Endodermal cell (in vitro differentiated cells): ENCODE measurements at regions not wholly inside any gene's neighbourhood (a gene's known extent, or its start where the extent isn't known, plus 50 kb on each side); places are given as distances from the start of the nearest gene placed in this dataset.

Source experiments
- DNase-seq: peaks from one replicate; pipeline ENCODE4 v3.0.0-alpha.2; 2017
- H3K27ac ChIP-seq: 2 replicates; pipeline ENCODE4 v1.5.1; 2013; ENCODE audit warnings: mild to moderate bottlenecking, low read depth, low read length, moderate library complexity
- H3K27me3 ChIP-seq: 2 replicates; pipeline ENCODE4 v1.6.1; 2013; ENCODE audit warnings: mild to moderate bottlenecking, low read length, moderate library complexity; ENCODE audit not compliant: insufficient read depth, control insufficient read depth, poor library complexity, severe bottlenecking
- H3K36me3 ChIP-seq: 2 replicates; pipeline ENCODE4 v1.7.0; 2013; ENCODE audit warnings: mild to moderate bottlenecking, low read length, moderate library complexity; ENCODE audit not compliant: control insufficient read depth, insufficient read depth
- H3K4me1 ChIP-seq: one replicate; pipeline ENCODE4 v1.7.0; 2013; ENCODE audit warnings: low read length; ENCODE audit not compliant: control insufficient read depth, insufficient read depth
- H3K4me3 ChIP-seq: 2 replicates; pipeline ENCODE4 v1.5.1; 2013; ENCODE audit warnings: mild to moderate bottlenecking, low read length, moderate library complexity
- H3K9ac ChIP-seq: 2 replicates; pipeline ENCODE4 v1.6.1; 2013; ENCODE audit warnings: mild to moderate bottlenecking, low read length, moderate library complexity; ENCODE audit not compliant: poor library complexity, severe bottlenecking; ENCODE audit errors: extremely low read depth
- H3K9me3 ChIP-seq: 2 replicates; pipeline ENCODE4 v1.6.1; 2013; ENCODE audit warnings: mild to moderate bottlenecking, low read length, moderate library complexity; ENCODE audit not compliant: control insufficient read depth
- H3K27ac Mint-ChIP-seq: 2 replicates; pipeline ENCODE4 v1.8.0; 2020; ENCODE audit warnings: mixed read lengths
- H3K27me3 Mint-ChIP-seq: 2 replicates; pipeline ENCODE4 v1.8.0; 2021; ENCODE audit warnings: mild to moderate bottlenecking, mixed read lengths; ENCODE audit not compliant: insufficient read depth
- H3K36me3 Mint-ChIP-seq: 2 replicates; pipeline ENCODE4 v1.8.0; 2020; ENCODE audit warnings: low read depth, mixed read lengths
- H3K4me1 Mint-ChIP-seq: 2 replicates; pipeline ENCODE4 v1.8.0; 2020; ENCODE audit warnings: mixed read lengths
- H3K4me3 Mint-ChIP-seq: 2 replicates; pipeline ENCODE4 v1.8.0; 2020; ENCODE audit warnings: mild to moderate bottlenecking, moderate library complexity, mixed read lengths
- H3K9me3 Mint-ChIP-seq: 2 replicates; pipeline ENCODE4 v1.8.0; 2020; ENCODE audit warnings: mild to moderate bottlenecking, mixed read lengths
- WGBS, 2 experiments: methylation state at CpG; one replicate each; pipeline versions ENCODE4 v1.1.5 to v1.1.7; 2013; ENCODE audit warnings: missing lambda C conversion rate in 2 of 2, mixed read lengths in 1 of 2; ENCODE audit not compliant: insufficient coverage in 1 of 2, insufficient read length in 1 of 2; 5-methylcytosine and 5-hydroxymethylcytosine counted together
- TF ChIP-seq, protein P1 (sequence below): fragments of 200-600 bp; sonication (generic); conservative IDR thresholded peaks from 2 replicates; pipeline ENCODE4 v1.5.0; 2021; ENCODE audit warnings: antibody characterized with exemption, mild to moderate bottlenecking

DNA sequence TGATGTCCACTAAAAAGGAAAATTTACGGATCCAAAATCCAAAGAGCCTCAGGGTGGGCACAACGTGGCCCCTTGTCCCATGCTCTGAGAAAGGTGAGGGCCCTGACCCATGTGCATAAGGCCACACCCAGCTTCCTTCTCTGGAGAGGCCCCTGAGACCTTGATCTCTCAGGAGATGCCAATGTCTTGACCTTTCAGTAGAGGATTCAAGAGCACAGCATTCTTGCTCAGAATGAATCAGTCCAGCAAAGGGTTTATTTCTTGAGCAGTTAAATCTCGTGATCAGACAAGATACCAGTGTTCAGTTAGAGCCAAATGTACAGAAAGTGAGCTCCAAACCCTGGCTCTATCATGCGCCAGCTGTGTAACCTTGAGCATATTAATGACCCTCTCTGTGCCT, 115.9 kb upstream of the DAPK1 start:
- H3K36me3 ChIP-seq: no peaks in the 10 kb centered on the region
- Mint-ChIP-seq H3K27ac (no peak overlapping the region), H3K9me3 (no peaks in the 10 kb centered on the region), H3K4me3 (no peak overlapping the region), H3K27me3 (no peaks in the 10 kb centered on the region), H3K4me1 (peaks cover 3% of the 10 kb centered on the region), H3K36me3 (no peaks in the 10 kb centered on the region)
- no peaks in the 10 kb centered on the region for H3K4me1 ChIP-seq
- no peak overlapping the region for H3K27ac ChIP-seq
- no peaks in the 10 kb centered on the region for H3K9me3 ChIP-seq
- H3K27me3 ChIP-seq: no peaks in the 10 kb centered on the region
- WGBS, 2 experiments: 88 to 89% methylated on average over 4 of the region's 4 CpGs
- TF ChIP-seq, protein P1, sequence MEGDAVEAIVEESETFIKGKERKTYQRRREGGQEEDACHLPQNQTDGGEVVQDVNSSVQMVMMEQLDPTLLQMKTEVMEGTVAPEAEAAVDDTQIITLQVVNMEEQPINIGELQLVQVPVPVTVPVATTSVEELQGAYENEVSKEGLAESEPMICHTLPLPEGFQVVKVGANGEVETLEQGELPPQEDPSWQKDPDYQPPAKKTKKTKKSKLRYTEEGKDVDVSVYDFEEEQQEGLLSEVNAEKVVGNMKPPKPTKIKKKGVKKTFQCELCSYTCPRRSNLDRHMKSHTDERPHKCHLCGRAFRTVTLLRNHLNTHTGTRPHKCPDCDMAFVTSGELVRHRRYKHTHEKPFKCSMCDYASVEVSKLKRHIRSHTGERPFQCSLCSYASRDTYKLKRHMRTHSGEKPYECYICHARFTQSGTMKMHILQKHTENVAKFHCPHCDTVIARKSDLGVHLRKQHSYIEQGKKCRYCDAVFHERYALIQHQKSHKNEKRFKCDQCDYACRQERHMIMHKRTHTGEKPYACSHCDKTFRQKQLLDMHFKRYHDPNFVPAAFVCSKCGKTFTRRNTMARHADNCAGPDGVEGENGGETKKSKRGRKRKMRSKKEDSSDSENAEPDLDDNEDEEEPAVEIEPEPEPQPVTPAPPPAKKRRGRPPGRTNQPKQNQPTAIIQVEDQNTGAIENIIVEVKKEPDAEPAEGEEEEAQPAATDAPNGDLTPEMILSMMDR: no peak
- no peak overlapping the region for H3K9ac ChIP-seq
- DNase-seq: no peak
- no peak overlapping the region for H3K4me3 ChIP-seq

DNA sequence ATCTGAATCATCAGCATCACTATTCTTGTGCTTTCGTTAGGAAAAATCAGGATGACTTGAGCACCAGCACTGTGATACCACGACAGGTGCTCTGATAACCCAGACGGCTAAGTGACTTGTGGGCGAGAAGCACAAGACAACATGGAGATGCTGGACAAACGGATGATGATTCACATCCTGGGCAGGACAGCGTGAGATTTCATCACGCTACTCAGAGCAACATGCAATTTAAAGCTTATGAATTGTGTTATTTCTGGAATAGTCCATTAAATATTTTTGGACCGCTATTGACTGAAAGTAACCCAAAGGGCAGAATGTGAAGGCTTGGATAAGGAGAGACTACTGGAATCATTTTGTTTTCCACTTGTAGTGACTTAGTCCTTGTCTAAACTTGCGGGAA, 114.8 kb upstream of the DAPK1 start:
- Histone ChIP-seq H3K4me1 (no peaks in the 10 kb centered on the region), H3K9me3 (no peaks in the 10 kb centered on the region), H3K27me3 (no peaks in the 10 kb centered on the region), H3K9ac (no peak overlapping the region), H3K27ac (no peak overlapping the region), H3K36me3 (no peaks in the 10 kb centered on the region), H3K4me3 (no peak overlapping the region)
- TF ChIP-seq, protein P1: no peak
- H3K4me1 Mint-ChIP-seq: peaks cover 8% of the 10 kb centered on the region
- no peak for DNase-seq
- H3K27ac Mint-ChIP-seq: no peak overlapping the region
- no peaks in the 10 kb centered on the region for H3K36me3 Mint-ChIP-seq
- 95 to 96% methylated on average over 9 of the region's 9 CpGs for WGBS, 2 experiments
- no peaks in the 10 kb centered on the region for H3K27me3 Mint-ChIP-seq
- H3K4me3 Mint-ChIP-seq: no peak overlapping the region
- no peaks in the 10 kb centered on the region for H3K9me3 Mint-ChIP-seq

GRCh38 chr9:87383344-87384150, 114.1 kb upstream of the DAPK1 start:
- Histone ChIP-seq H3K27me3 (no peaks in the 10 kb centered on the region), H3K4me3 (no peak overlapping the region), H3K9me3 (no peaks in the 10 kb centered on the region), H3K27ac (no peak overlapping the region), H3K9ac (no peak overlapping the region), H3K4me1 (no peaks in the 10 kb centered on the region), H3K36me3 (no peaks in the 10 kb centered on the region)
- H3K36me3 Mint-ChIP-seq: no peaks in the 10 kb centered on the region
- H3K27me3 Mint-ChIP-seq: no peaks in the 10 kb centered on the region
- WGBS, 2 experiments: 92 to 100% methylated on average over 3 to 7 of the region's 7 CpGs
- no peaks in the 10 kb centered on the region for H3K9me3 Mint-ChIP-seq
- no peak overlapping the region for H3K4me3 Mint-ChIP-seq
- TF ChIP-seq, protein P1: no peak
- H3K4me1 Mint-ChIP-seq: peaks cover 8% of the 10 kb centered on the region
- H3K27ac Mint-ChIP-seq: no peak overlapping the region
- DNase-seq: no peak
